ENCODE measurements at regions not wholly inside any gene's neighbourhood (a gene's known extent, or its start where the extent isn't known, plus 50 kb on each side); places are given as distances from the start of the nearest gene placed in this dataset.
"Not testable (repeated sequence)": the region's sequence is repeated elsewhere in the genome, so short reads cannot be mapped to it uniquely, and the experiment has no call there.

GRCh38 chr3:34152656-34153055, 354.2 kb downstream of the PDCD6IP start:
- POLR2A ChIA-PET, result no interaction called here
- H3K4me1 Mint-ChIP-seq, result no peaks in the 10 kb centered on the region
- ATAC-seq (ENCODE audit: low read depth) (no peak), DNase-seq (no peak)
- no peak overlapping the region for H3K27ac Mint-ChIP-seq
- H3K27me3 Mint-ChIP-seq, result peaks cover 4% of the 10 kb centered on the region
- no peaks in the 10 kb centered on the region for H3K36me3 Mint-ChIP-seq
- H3K4me3 Mint-ChIP-seq, result no peak overlapping the region
- H3K9me3 Mint-ChIP-seq, result no peaks in the 10 kb centered on the region

- H3K4me1 Mint-ChIP-seq, result no peaks in the 10 kb centered on the region
- H3K9me3 Mint-ChIP-seq, result no peaks in the 10 kb centered on the region
- ATAC-seq (ENCODE audit: low read depth), result no peak
- H3K27ac Mint-ChIP-seq, result no peak overlapping the region
- POLR2A ChIA-PET, result no interaction called here
- no peak for DNase-seq
- H3K36me3 Mint-ChIP-seq, result no peaks in the 10 kb centered on the region
- H3K4me3 Mint-ChIP-seq, result no peak overlapping the region
- H3K27me3 Mint-ChIP-seq, result peaks cover 4% of the 10 kb centered on the region
These were observed 356.7 kb downstream of the PDCD6IP start for GRCh38 chr3:34155108-34155507.

GRCh38 chr3:34155666-34156065, 357.2 kb downstream of the PDCD6IP start:
- no peak for DNase-seq
- Mint-ChIP-seq H3K9me3 (no peaks in the 10 kb centered on the region), H3K27ac (no peak overlapping the region), H3K4me3 (no peak overlapping the region), H3K36me3 (no peaks in the 10 kb centered on the region), H3K27me3 (peaks cover 4% of the 10 kb centered on the region), H3K4me1 (no peaks in the 10 kb centered on the region)
- POLR2A ChIA-PET, result no interaction called here
- no peak for ATAC-seq (ENCODE audit: low read depth)

- no peak overlapping the region for H3K4me3 Mint-ChIP-seq
- DNase-seq (no peak), ATAC-seq (ENCODE audit: low read depth) (no peak)
- peaks cover 2% of the 10 kb centered on the region for H3K27me3 Mint-ChIP-seq
- POLR2A ChIA-PET, result no interaction called here
- no peaks in the 10 kb centered on the region for H3K9me3 Mint-ChIP-seq
- no peaks in the 10 kb centered on the region for H3K36me3 Mint-ChIP-seq
- no peaks in the 10 kb centered on the region for H3K4me1 Mint-ChIP-seq
- H3K27ac Mint-ChIP-seq, result no peak overlapping the region
These were observed 359.1 kb downstream of the PDCD6IP start for GRCh38 chr3:34157491-34157890.

GRCh38 chr3:34159613-34160420, 361.4 kb downstream of the PDCD6IP start:
- no peak overlapping the region for H3K27ac Mint-ChIP-seq
- ATAC-seq (ENCODE audit: low read depth), result no peak
- H3K27me3 Mint-ChIP-seq, result peaks cover 2% of the 10 kb centered on the region
- POLR2A ChIA-PET, result no interaction called here
- no peaks in the 10 kb centered on the region for H3K36me3 Mint-ChIP-seq
- no peak overlapping the region for H3K4me3 Mint-ChIP-seq
- H3K4me1 Mint-ChIP-seq, result no peaks in the 10 kb centered on the region
- no peaks in the 10 kb centered on the region for H3K9me3 Mint-ChIP-seq
- no peak for DNase-seq

GRCh38 chr3:34169636-34170035, 371.2 kb downstream of the PDCD6IP start:
- H3K27me3 Mint-ChIP-seq; POLR2A ChIA-PET; H3K4me3 Mint-ChIP-seq; ATAC-seq (ENCODE audit: low read depth); H3K36me3 Mint-ChIP-seq; H3K4me1 Mint-ChIP-seq; H3K27ac Mint-ChIP-seq; H3K9me3 Mint-ChIP-seq; DNase-seq: not testable (repeated sequence)

GRCh38 chr3:34174740-34175139, 376.3 kb downstream of the PDCD6IP start:
- no peak for DNase-seq
- Mint-ChIP-seq H3K27me3 (peaks cover 6% of the 10 kb centered on the region), H3K4me3 (no peak overlapping the region), H3K27ac (no peak overlapping the region), H3K9me3 (peaks cover 1% of the 10 kb centered on the region), H3K4me1 (no peaks in the 10 kb centered on the region), H3K36me3 (no peaks in the 10 kb centered on the region)
- POLR2A ChIA-PET, result no interaction called here
- no peak for ATAC-seq (ENCODE audit: low read depth)

- H3K4me3 Mint-ChIP-seq, result no peak overlapping the region
- ATAC-seq (ENCODE audit: low read depth) (no peak), DNase-seq (no peak)
- H3K27ac Mint-ChIP-seq, result no peak overlapping the region
- POLR2A ChIA-PET, result no interaction called here
- no peaks in the 10 kb centered on the region for H3K36me3 Mint-ChIP-seq
- peaks cover 1% of the 10 kb centered on the region for H3K9me3 Mint-ChIP-seq
- no peaks in the 10 kb centered on the region for H3K4me1 Mint-ChIP-seq
- peaks cover 6% of the 10 kb centered on the region for H3K27me3 Mint-ChIP-seq
These were observed 377.3 kb downstream of the PDCD6IP start for GRCh38 chr3:34175636-34176176.

GRCh38 chr3:34176723-34177122, 378.3 kb downstream of the PDCD6IP start:
- DNase-seq (no peak), ATAC-seq (ENCODE audit: low read depth) (no peak)
- peaks cover 1% of the 10 kb centered on the region for H3K9me3 Mint-ChIP-seq
- H3K4me3 Mint-ChIP-seq, result no peak overlapping the region
- no peaks in the 10 kb centered on the region for H3K4me1 Mint-ChIP-seq
- no peak overlapping the region for H3K27ac Mint-ChIP-seq
- H3K36me3 Mint-ChIP-seq, result no peaks in the 10 kb centered on the region
- peaks cover 6% of the 10 kb centered on the region for H3K27me3 Mint-ChIP-seq
- POLR2A ChIA-PET, result no interaction called here

- Mint-ChIP-seq H3K4me3 (no peak overlapping the region), H3K27me3 (peaks cover 6% of the 10 kb centered on the region), H3K27ac (no peak overlapping the region), H3K36me3 (no peaks in the 10 kb centered on the region), H3K4me1 (no peaks in the 10 kb centered on the region), H3K9me3 (peaks cover 1% of the 10 kb centered on the region)
- DNase-seq (no peak), ATAC-seq (ENCODE audit: low read depth) (no peak)
- POLR2A ChIA-PET, result no interaction called here
These were observed 380.0 kb downstream of the PDCD6IP start for GRCh38 chr3:34178415-34178814.

GRCh38 chr3:34179716-34180115, 381.3 kb downstream of the PDCD6IP start:
- Mint-ChIP-seq H3K27me3 (peaks cover 7% of the 10 kb centered on the region), H3K36me3 (no peaks in the 10 kb centered on the region), H3K4me3 (no peak overlapping the region), H3K9me3 (no peaks in the 10 kb centered on the region), H3K4me1 (no peaks in the 10 kb centered on the region), H3K27ac (no peak overlapping the region)
- POLR2A ChIA-PET, result no interaction called here
- DNase-seq (no peak), ATAC-seq (ENCODE audit: low read depth) (no peak)

GRCh38 chr3:34180532-34180931, 382.1 kb downstream of the PDCD6IP start:
- Mint-ChIP-seq H3K4me1 (no peaks in the 10 kb centered on the region), H3K9me3 (no peaks in the 10 kb centered on the region), H3K4me3 (no peak overlapping the region), H3K27ac (no peak overlapping the region), H3K27me3 (peaks cover 7% of the 10 kb centered on the region), H3K36me3 (no peaks in the 10 kb centered on the region)
- POLR2A ChIA-PET, result no interaction called here
- ATAC-seq (ENCODE audit: low read depth) (no peak), DNase-seq (no peak)

GRCh38 chr3:34183114-34183513, 384.7 kb downstream of the PDCD6IP start:
- H3K36me3 Mint-ChIP-seq, result no peaks in the 10 kb centered on the region
- H3K4me1 Mint-ChIP-seq, result no peaks in the 10 kb centered on the region
- DNase-seq, result no peak
- no peak overlapping the region for H3K4me3 Mint-ChIP-seq
- peaks cover 7% of the 10 kb centered on the region for H3K27me3 Mint-ChIP-seq
- POLR2A ChIA-PET, result no interaction called here
- H3K9me3 Mint-ChIP-seq, result no peaks in the 10 kb centered on the region
- no peak overlapping the region for H3K27ac Mint-ChIP-seq
- ATAC-seq (ENCODE audit: low read depth), result no peak

- no peaks in the 10 kb centered on the region for H3K9me3 Mint-ChIP-seq
- H3K4me1 Mint-ChIP-seq, result no peaks in the 10 kb centered on the region
- H3K27ac Mint-ChIP-seq, result no peak overlapping the region
- H3K36me3 Mint-ChIP-seq, result no peaks in the 10 kb centered on the region
- no peak for DNase-seq
- POLR2A ChIA-PET, result no interaction called here
- no peak for ATAC-seq (ENCODE audit: low read depth)
- H3K4me3 Mint-ChIP-seq, result no peak overlapping the region
- peaks cover 8% of the 10 kb centered on the region for H3K27me3 Mint-ChIP-seq
These were observed 385.3 kb downstream of the PDCD6IP start for GRCh38 chr3:34183611-34184340.
